ENCODE measurements at regions not wholly inside any gene's neighbourhood (a gene's known extent, or its start where the extent isn't known, plus 50 kb on each side); places are given as distances from the start of the nearest gene placed in this dataset.

DNA sequence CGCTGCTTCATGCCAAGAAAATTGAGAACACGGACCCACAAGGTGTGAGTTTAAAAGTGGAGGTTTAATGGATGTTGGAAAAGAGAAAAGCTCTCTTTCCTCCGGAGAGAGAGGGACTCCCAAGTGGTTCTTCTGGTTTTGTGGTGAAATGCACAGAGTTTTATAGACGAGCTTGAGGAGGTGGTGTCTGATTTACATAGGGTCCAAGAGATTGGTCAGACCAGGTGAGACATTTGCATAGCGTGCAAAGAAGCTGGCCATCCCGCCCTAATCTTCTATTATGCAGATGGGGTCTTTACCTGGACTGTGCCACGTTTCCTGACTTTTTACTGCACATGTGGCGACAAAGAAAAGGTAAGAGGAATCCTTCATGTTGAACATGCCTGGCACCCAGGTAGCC lies 236.4 kb upstream of the PCDH9 start:
- TF ChIP-seq, protein P1, sequence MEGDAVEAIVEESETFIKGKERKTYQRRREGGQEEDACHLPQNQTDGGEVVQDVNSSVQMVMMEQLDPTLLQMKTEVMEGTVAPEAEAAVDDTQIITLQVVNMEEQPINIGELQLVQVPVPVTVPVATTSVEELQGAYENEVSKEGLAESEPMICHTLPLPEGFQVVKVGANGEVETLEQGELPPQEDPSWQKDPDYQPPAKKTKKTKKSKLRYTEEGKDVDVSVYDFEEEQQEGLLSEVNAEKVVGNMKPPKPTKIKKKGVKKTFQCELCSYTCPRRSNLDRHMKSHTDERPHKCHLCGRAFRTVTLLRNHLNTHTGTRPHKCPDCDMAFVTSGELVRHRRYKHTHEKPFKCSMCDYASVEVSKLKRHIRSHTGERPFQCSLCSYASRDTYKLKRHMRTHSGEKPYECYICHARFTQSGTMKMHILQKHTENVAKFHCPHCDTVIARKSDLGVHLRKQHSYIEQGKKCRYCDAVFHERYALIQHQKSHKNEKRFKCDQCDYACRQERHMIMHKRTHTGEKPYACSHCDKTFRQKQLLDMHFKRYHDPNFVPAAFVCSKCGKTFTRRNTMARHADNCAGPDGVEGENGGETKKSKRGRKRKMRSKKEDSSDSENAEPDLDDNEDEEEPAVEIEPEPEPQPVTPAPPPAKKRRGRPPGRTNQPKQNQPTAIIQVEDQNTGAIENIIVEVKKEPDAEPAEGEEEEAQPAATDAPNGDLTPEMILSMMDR (IDR thresholded peaks at IDR 0.05; ENCODE audit: insufficient read depth, low read depth, low read length) = no peak
- TF ChIP-seq EZH2 (IDR thresholded peaks at IDR 0.05; ENCODE audit: insufficient read depth, low read length) = no peak
